SH-SY5Y (cell line): ENCODE measurements at regions not wholly inside any gene's neighbourhood (a gene's known extent, or its start where the extent isn't known, plus 50 kb on each side); places are given as distances from the start of the nearest gene placed in this dataset.

ENCODE experiments used
- GATA2 ChIP-seq: IDR thresholded peaks from 2 replicates; pipeline ENCODE4 v1.6.1; 2011; ENCODE audit warnings: mild to moderate bottlenecking, low read depth, low read length
- GATA3 ChIP-seq: IDR thresholded peaks from 2 replicates; pipeline ENCODE4 v1.6.1; 2011; ENCODE audit warnings: low read depth, mild to moderate bottlenecking, low read length, moderate library complexity

GRCh38 chr13:83531022-83531421 is 351.3 kb downstream of the SLITRK1 start:
- no peak for TF ChIP-seq GATA2
- TF ChIP-seq GATA3 = no peak
